ENCODE measurements at regions not wholly inside any gene's neighbourhood (a gene's known extent, or its start where the extent isn't known, plus 50 kb on each side); places are given as distances from the start of the nearest gene placed in this dataset.

DNA sequence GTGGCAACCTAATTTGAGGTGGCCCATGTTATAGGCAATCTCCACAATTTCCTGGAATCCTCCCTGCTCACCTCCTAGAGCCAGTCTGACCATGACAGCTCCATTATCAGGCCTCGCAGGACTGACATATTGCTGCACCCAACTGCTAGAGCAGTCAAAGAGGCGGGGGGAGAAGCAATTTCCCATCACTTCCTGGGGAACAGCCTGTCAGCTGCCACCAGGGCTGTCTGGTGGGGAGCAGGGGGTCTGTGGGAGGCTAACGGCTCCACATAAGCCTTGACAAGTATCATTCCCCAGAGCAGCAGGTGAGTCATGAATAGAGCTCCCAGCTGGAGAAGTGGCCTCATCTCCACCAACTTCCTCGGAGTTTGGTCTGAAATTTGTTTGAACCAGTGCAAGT is 322.9 kb downstream of the MATN1 start:
- ChIA-PET CTCF (interaction anchor here (1.6 kb wide), 1 partner anchor 20 kb away, joined by 4 read pairs; no protein-coding TSS in a partner anchor), POLR2A (no interaction called here)
- no peak for TF ChIP-seq FOXA1 (IDR thresholded peaks at IDR 0.05)
- no peak for TF ChIP-seq ELF4 (IDR thresholded peaks at IDR 0.05)
- TF ChIP-seq CTBP1 (IDR thresholded peaks at IDR 0.05; ENCODE audit: borderline replicate concordance): no peak
- no peak for TF ChIP-seq TARDBP (IDR thresholded peaks at IDR 0.05)
- no peak for TF ChIP-seq NFRKB (IDR thresholded peaks at IDR 0.05)
- no peak for TF ChIP-seq BHLHE40 (IDR thresholded peaks at IDR 0.05; ENCODE audit: borderline replicate concordance)
- TF ChIP-seq ZNF384 (IDR thresholded peaks at IDR 0.05): no peak
- no peak for DNase-seq (ENCODE audit: extremely low spot score)

GRCh38 chr1:30399026-30399425 is 324.4 kb downstream of the MATN1 start:
- CTCF ChIA-PET: interaction anchor here (1.1 kb wide), 1 partner anchor 10 kb away, joined by 6 read pairs; no protein-coding TSS in a partner anchor
- TF ChIP-seq NFRKB (IDR thresholded peaks at IDR 0.05) (no peak), L3MBTL2 (conservative IDR thresholded peaks at IDR 0.05) (no peak), FOXK2 (IDR thresholded peaks at IDR 0.05) (no peak), FOXA1 (IDR thresholded peaks at IDR 0.05) (no peak), BHLHE40 (IDR thresholded peaks at IDR 0.05; ENCODE audit: borderline replicate concordance) (no peak), ARNT (IDR thresholded peaks at IDR 0.05) (no peak), ZNF384 (IDR thresholded peaks at IDR 0.05) (no peak), LEF1 (IDR thresholded peaks at IDR 0.05; ENCODE audit: borderline replicate concordance) (no peak), HDGF (IDR thresholded peaks at IDR 0.05; ENCODE audit: borderline replicate concordance) (no peak), ELF4 (IDR thresholded peaks at IDR 0.05) (no peak), FOXM1 (IDR thresholded peaks at IDR 0.05; ENCODE audit: borderline replicate concordance) (no peak)
- TF ChIP-seq, protein P1, sequence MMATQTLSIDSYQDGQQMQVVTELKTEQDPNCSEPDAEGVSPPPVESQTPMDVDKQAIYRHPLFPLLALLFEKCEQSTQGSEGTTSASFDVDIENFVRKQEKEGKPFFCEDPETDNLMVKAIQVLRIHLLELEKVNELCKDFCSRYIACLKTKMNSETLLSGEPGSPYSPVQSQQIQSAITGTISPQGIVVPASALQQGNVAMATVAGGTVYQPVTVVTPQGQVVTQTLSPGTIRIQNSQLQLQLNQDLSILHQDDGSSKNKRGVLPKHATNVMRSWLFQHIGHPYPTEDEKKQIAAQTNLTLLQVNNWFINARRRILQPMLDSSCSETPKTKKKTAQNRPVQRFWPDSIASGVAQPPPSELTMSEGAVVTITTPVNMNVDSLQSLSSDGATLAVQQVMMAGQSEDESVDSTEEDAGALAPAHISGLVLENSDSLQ (IDR thresholded peaks at IDR 0.05): no peak
- no peak for DNase-seq (ENCODE audit: extremely low spot score)
- POLR2A ChIA-PET: no interaction called here

DNA sequence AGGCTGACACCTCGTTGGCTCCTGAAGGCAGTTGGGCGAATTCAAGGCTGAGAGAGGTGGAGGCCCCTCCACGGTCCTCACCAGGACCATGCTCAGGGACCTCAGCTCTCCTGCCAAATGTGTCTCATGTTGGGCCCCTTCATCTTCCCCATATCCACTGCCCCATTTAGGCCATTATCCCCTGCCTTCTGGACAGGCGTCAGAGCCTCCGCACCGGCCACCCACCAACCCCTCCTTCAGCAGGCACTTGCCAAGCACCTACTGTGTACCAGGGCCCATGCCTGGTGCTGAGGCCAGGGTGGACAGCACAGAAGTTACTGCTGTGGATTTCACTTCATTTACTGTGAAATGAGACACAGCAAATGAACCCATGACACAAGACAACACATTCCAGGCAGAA is 325.8 kb downstream of the MATN1 start:
- TF ChIP-seq TARDBP (IDR thresholded peaks at IDR 0.05): no peak
- TF ChIP-seq HDGF (IDR thresholded peaks at IDR 0.05; ENCODE audit: borderline replicate concordance): no peak
- ChIA-PET CTCF (interaction anchor here (0.6 to 1.5 kb wide), 2 partner anchors 11 to 17 kb away, joined by 3 to 6 read pairs; no protein-coding TSS in a partner anchor), POLR2A (no interaction called here)
- DNase-seq (ENCODE audit: extremely low spot score): no peak

- TF ChIP-seq SP1 (IDR thresholded peaks at IDR 0.05) (no peak), BHLHE40 (IDR thresholded peaks at IDR 0.05; ENCODE audit: borderline replicate concordance) (no peak)
- DNase-seq (ENCODE audit: extremely low spot score): no peak
- CTCF ChIA-PET: no interaction called here
- POLR2A ChIA-PET: no interaction called here
Observed at GRCh38 chr1:30395631-30396030, 327.8 kb downstream of the MATN1 start.

DNA sequence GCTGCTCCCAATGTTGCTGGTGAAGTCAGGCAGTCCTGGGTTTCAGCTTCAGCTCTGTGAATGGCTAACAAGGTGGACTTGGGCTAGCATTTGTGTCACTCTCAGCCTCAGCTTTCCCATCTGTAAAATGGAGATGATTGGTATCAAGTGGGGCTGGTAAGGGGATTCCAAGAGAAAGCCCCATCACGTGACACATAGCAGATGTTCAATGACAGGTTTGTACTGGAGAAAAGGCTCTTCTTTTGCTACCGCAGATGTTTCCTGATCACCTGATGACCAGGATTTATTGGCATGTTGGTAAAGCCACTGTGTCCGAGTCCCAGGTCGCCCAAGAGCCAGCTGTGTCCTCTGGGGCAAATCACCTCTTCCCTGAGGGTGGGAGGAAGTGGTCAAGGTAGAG is 335.0 kb downstream of the MATN1 start:
- ChIA-PET POLR2A (no interaction called here), CTCF (no interaction called here)
- no peak for TF ChIP-seq ELF4 (IDR thresholded peaks at IDR 0.05)
- no peak for TF ChIP-seq ZNF384 (IDR thresholded peaks at IDR 0.05)
- no peak for TF ChIP-seq CTBP1 (IDR thresholded peaks at IDR 0.05; ENCODE audit: borderline replicate concordance)
- TF ChIP-seq ARNT (IDR thresholded peaks at IDR 0.05): no peak
- TF ChIP-seq NFRKB (IDR thresholded peaks at IDR 0.05): no peak
- no peak for TF ChIP-seq SUZ12 (IDR thresholded peaks at IDR 0.05)
- TF ChIP-seq LEF1 (IDR thresholded peaks at IDR 0.05; ENCODE audit: borderline replicate concordance): no peak
- no peak for TF ChIP-seq SP1 (IDR thresholded peaks at IDR 0.05)
- TF ChIP-seq L3MBTL2 (conservative IDR thresholded peaks at IDR 0.05): no peak
- no peak for TF ChIP-seq FOXM1 (IDR thresholded peaks at IDR 0.05; ENCODE audit: borderline replicate concordance)
- TF ChIP-seq FOXK2 (IDR thresholded peaks at IDR 0.05): no peak
- TF ChIP-seq TARDBP (IDR thresholded peaks at IDR 0.05): no peak
- no peak for DNase-seq (ENCODE audit: extremely low spot score)

- TF ChIP-seq LEF1 (IDR thresholded peaks at IDR 0.05; ENCODE audit: borderline replicate concordance) (no peak), ARNT (IDR thresholded peaks at IDR 0.05) (no peak), TARDBP (IDR thresholded peaks at IDR 0.05) (no peak), BHLHE40 (IDR thresholded peaks at IDR 0.05; ENCODE audit: borderline replicate concordance) (no peak), FOXK2 (IDR thresholded peaks at IDR 0.05) (no peak), ZNF384 (IDR thresholded peaks at IDR 0.05) (no peak), ELF4 (IDR thresholded peaks at IDR 0.05) (no peak), FOXA1 (IDR thresholded peaks at IDR 0.05) (no peak), SP1 (IDR thresholded peaks at IDR 0.05) (no peak), FOXM1 (IDR thresholded peaks at IDR 0.05; ENCODE audit: borderline replicate concordance) (no peak), SUZ12 (IDR thresholded peaks at IDR 0.05) (no peak), CTBP1 (IDR thresholded peaks at IDR 0.05; ENCODE audit: borderline replicate concordance) (no peak), L3MBTL2 (conservative IDR thresholded peaks at IDR 0.05) (no peak)
- TF ChIP-seq, protein P1 (IDR thresholded peaks at IDR 0.05): no peak
- CTCF ChIA-PET: no interaction called here
Observed at GRCh38 chr1:30386156-30386926, 337.0 kb downstream of the MATN1 start.

DNA sequence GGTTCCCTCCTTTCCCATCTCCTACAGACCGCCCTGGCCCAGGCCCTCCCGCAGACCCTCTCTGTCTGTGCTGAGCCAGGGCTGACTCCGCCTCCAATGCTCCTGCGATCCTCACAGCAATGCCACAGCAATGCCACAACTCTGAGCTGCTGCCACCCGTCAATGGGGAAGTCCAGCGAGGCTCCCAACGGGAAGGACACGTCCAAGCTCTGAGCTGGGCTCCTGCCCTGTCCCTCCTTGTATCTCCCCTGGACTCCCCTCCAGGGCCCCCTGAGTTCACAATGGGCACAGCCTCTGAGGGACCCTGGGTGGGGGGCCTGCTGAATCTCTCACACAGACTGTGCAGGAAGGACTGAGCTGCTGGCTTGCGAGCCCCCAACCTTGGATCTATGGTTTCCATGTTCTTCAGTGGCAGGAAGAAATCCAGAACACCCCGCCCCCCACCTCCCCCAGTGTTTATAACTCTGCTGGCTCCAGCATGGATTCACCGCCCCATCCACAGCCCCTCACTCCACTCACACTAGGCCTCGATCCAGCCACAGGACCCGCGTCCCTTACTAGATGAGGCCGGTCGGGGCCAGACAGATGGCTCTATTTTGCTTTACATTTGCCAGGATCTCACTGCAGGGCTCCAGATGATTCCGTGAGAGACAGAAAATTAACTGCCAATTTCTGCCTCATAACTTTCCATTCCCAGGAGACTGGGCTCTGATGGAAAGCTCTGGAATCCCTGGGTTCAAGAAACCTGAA is 338.0 kb downstream of the MATN1 start:
- POLR2A ChIA-PET: no interaction called here
- CTCF ChIA-PET: no interaction called here
- TF ChIP-seq BHLHE40 (IDR thresholded peaks at IDR 0.05; ENCODE audit: borderline replicate concordance): no peak
- no peak for TF ChIP-seq ELF4 (IDR thresholded peaks at IDR 0.05)
- no peak for TF ChIP-seq TARDBP (IDR thresholded peaks at IDR 0.05)
- TF ChIP-seq SP1 (IDR thresholded peaks at IDR 0.05): no peak
- TF ChIP-seq CTBP1 (IDR thresholded peaks at IDR 0.05; ENCODE audit: borderline replicate concordance): no peak
- TF ChIP-seq LEF1 (IDR thresholded peaks at IDR 0.05; ENCODE audit: borderline replicate concordance): no peak
- TF ChIP-seq SUZ12 (IDR thresholded peaks at IDR 0.05): no peak
- TF ChIP-seq, protein P1 (IDR thresholded peaks at IDR 0.05): no peak
- TF ChIP-seq ZNF384 (IDR thresholded peaks at IDR 0.05): no peak
- TF ChIP-seq FOXA1 (IDR thresholded peaks at IDR 0.05): no peak
- no peak for TF ChIP-seq L3MBTL2 (conservative IDR thresholded peaks at IDR 0.05)
- TF ChIP-seq NFRKB (IDR thresholded peaks at IDR 0.05): no peak
- TF ChIP-seq FOXK2 (IDR thresholded peaks at IDR 0.05): no peak
- TF ChIP-seq ARNT (IDR thresholded peaks at IDR 0.05): no peak
- TF ChIP-seq FOXM1 (IDR thresholded peaks at IDR 0.05; ENCODE audit: borderline replicate concordance): no peak
- TF ChIP-seq HDGF (IDR thresholded peaks at IDR 0.05; ENCODE audit: borderline replicate concordance): no peak
- no peak for DNase-seq (ENCODE audit: extremely low spot score)

More at GRCh38 chr1:30386156-30386926, 337.0 kb downstream of the MATN1 start:
- DNase-seq (ENCODE audit: extremely low spot score): no peak
- POLR2A ChIA-PET: no interaction called here
